ENCODE measurements at regions not wholly inside any gene's neighbourhood (a gene's known extent, or its start where the extent isn't known, plus 50 kb on each side); places are given as distances from the start of the nearest gene placed in this dataset.

- Histone ChIP-seq H2AK5ac (ENCODE audit: insufficient read length, low read length) (no peak overlapping the region), H4K20me1 (ENCODE audit: control insufficient read depth, insufficient read depth, insufficient read length) (no peaks in the 10 kb centered on the region), H3K9ac (ENCODE audit: extremely low read depth, insufficient read length, low read length) (no peak overlapping the region), H3K79me1 (ENCODE audit: insufficient read depth, low read depth, low read length, poor library complexity, severe bottlenecking) (no peaks in the 10 kb centered on the region), H3K4me1 (ENCODE audit: insufficient read depth, low read length) (no peaks in the 10 kb centered on the region), H3K27me3 (ENCODE audit: insufficient read depth, low read length) (no peaks in the 10 kb centered on the region), H3K23me2 (ENCODE audit: insufficient read length, low read depth, low read length, poor library complexity, severe bottlenecking) (no peaks in the 10 kb centered on the region), H2BK20ac (ENCODE audit: low read depth, low read length, poor library complexity, severe bottlenecking) (no peak overlapping the region), H3K27ac (ENCODE audit: insufficient read length, low read depth, low read length) (no peak overlapping the region), H3K4ac (ENCODE audit: low read depth, low read length) (no peak overlapping the region), H4K91ac (ENCODE audit: insufficient read length, low read depth, low read length) (no peak overlapping the region), H3K56ac (ENCODE audit: insufficient read length, low read depth, low read length) (no peak overlapping the region), H3K18ac (ENCODE audit: insufficient read length, low read depth, low read length) (no peak overlapping the region), H2BK12ac (ENCODE audit: insufficient read length, low read depth, low read length) (no peak overlapping the region), H2BK5ac (ENCODE audit: insufficient read length, low read length) (no peak overlapping the region), H3T11ph (ENCODE audit: low read length) (no peak overlapping the region), H3K9me3 (ENCODE audit: control insufficient read depth, low read depth, low read length) (no peaks in the 10 kb centered on the region), H4K8ac (replicated peaks; ENCODE audit: insufficient read length, low read depth, low read length) (no peak overlapping the region), H4K5ac (ENCODE audit: insufficient read length, low read depth, low read length) (no peak overlapping the region), H3K14ac (ENCODE audit: insufficient read depth, low read length) (no peak overlapping the region; the same call in 1 of the 2 replicates), H2AFZ (ENCODE audit: low read length) (no peak overlapping the region), H3K23ac (ENCODE audit: insufficient read length, low read depth, low read length) (no peak overlapping the region), H2BK15ac (ENCODE audit: low read depth, low read length) (no peak overlapping the region), H3K79me2 (ENCODE audit: insufficient read depth, low read length) (no peaks in the 10 kb centered on the region), H3K4me2 (ENCODE audit: insufficient read depth, insufficient read length, low read length) (no peak overlapping the region), H2BK120ac (ENCODE audit: low read depth, low read length, poor library complexity, severe bottlenecking) (no peak overlapping the region)
- H3K9me3 Mint-ChIP-seq = peaks cover 2 to 16% of the 10 kb centered on the region in 2 experiments; a peak in 3 of 5 replicates
- H3K4me3 Mint-ChIP-seq = no peak overlapping the region
- DNase-seq = no peak
- TF ChIP-seq CTCF (conservative IDR thresholded peaks at IDR 0.05) = no peak
- H3K36me3 Mint-ChIP-seq (ENCODE audit: insufficient read depth in 1 of 3, low read depth in 3 of 3) = no peaks in the 10 kb centered on the region; a peak in 1 of 7 replicates
- no peaks in the 10 kb centered on the region for H3K4me1 Mint-ChIP-seq
- no CpG with 5 or more reads among the region's 2 CpGs for WGBS (ENCODE audit: extremely low coverage, insufficient read length, low lambda C conversion rate)
- H3K27ac Mint-ChIP-seq = no peak overlapping the region
- no peaks in the 10 kb centered on the region; the same call in 1 of the 2 replicates for H3K27me3 Mint-ChIP-seq (ENCODE audit: low read depth)
Measured at GRCh38 chr7:55651057-55651456, 78.8 kb upstream of the VOPP1 start.
